ENCODE measurements at regions not wholly inside any gene's neighbourhood (a gene's known extent, or its start where the extent isn't known, plus 50 kb on each side); places are given as distances from the start of the nearest gene placed in this dataset.

DNA sequence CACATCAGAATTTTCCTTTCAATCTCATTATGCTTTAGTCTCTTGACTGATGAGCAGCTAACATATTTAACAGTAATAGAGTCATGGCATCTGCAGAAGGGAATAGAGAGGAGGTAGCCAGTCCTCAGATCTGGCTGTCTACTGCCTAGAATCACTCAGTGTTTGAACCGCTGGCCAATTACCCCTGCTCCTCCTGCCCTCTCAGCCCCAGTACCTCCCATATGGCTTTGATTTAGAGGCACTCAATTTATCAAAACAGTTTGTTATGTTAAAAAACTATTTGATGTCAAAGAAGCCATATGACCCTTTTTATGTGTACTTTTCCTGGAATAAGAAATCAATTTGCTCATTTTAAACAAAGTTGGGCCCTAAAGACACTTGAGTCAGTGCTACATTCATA lies 355.2 kb downstream of the CMPK2 start:
- in situ Hi-C loops (cut with HindIII; ENCODE audit: low pct_unique_long_range_greater_than_20kb, low sequenced_read_pairs) (no loop called here), intact Hi-C loops (cut with micrococcal nuclease; ENCODE audit: unreplicated experiment) (no loop called here)
- no TSS peak for BruUV-seq (replicated peaks)
- TF ChIP-seq, protein P1, sequence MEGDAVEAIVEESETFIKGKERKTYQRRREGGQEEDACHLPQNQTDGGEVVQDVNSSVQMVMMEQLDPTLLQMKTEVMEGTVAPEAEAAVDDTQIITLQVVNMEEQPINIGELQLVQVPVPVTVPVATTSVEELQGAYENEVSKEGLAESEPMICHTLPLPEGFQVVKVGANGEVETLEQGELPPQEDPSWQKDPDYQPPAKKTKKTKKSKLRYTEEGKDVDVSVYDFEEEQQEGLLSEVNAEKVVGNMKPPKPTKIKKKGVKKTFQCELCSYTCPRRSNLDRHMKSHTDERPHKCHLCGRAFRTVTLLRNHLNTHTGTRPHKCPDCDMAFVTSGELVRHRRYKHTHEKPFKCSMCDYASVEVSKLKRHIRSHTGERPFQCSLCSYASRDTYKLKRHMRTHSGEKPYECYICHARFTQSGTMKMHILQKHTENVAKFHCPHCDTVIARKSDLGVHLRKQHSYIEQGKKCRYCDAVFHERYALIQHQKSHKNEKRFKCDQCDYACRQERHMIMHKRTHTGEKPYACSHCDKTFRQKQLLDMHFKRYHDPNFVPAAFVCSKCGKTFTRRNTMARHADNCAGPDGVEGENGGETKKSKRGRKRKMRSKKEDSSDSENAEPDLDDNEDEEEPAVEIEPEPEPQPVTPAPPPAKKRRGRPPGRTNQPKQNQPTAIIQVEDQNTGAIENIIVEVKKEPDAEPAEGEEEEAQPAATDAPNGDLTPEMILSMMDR (IDR thresholded peaks at IDR 0.05) = no peak
- TF ChIP-seq, protein P2, sequence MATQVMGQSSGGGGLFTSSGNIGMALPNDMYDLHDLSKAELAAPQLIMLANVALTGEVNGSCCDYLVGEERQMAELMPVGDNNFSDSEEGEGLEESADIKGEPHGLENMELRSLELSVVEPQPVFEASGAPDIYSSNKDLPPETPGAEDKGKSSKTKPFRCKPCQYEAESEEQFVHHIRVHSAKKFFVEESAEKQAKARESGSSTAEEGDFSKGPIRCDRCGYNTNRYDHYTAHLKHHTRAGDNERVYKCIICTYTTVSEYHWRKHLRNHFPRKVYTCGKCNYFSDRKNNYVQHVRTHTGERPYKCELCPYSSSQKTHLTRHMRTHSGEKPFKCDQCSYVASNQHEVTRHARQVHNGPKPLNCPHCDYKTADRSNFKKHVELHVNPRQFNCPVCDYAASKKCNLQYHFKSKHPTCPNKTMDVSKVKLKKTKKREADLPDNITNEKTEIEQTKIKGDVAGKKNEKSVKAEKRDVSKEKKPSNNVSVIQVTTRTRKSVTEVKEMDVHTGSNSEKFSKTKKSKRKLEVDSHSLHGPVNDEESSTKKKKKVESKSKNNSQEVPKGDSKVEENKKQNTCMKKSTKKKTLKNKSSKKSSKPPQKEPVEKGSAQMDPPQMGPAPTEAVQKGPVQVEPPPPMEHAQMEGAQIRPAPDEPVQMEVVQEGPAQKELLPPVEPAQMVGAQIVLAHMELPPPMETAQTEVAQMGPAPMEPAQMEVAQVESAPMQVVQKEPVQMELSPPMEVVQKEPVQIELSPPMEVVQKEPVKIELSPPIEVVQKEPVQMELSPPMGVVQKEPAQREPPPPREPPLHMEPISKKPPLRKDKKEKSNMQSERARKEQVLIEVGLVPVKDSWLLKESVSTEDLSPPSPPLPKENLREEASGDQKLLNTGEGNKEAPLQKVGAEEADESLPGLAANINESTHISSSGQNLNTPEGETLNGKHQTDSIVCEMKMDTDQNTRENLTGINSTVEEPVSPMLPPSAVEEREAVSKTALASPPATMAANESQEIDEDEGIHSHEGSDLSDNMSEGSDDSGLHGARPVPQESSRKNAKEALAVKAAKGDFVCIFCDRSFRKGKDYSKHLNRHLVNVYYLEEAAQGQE (IDR thresholded peaks at IDR 0.05; ENCODE audit: insufficient read depth in 1 of 2, low read depth in 2 of 2, low read length in 1 of 2) = no peak
- TF ChIP-seq POLR2AphosphoS5 (IDR thresholded peaks at IDR 0.05; ENCODE audit: low read depth, low read length) = no peak
- no peak for DNase-seq (ENCODE audit: low read depth, low spot score)
- Histone ChIP-seq H3K4me1 (ENCODE audit: control insufficient read depth, insufficient read depth, low read length) (no peaks in the 10 kb centered on the region), H3K36me3 (ENCODE audit: control insufficient read depth, insufficient read depth, low read length) (no peaks in the 10 kb centered on the region; the same call in 1 of the 2 replicates), H3K27ac (ENCODE audit: low read length) (no peak overlapping the region), H3K4me3 (ENCODE audit: low read depth in 2 of 2, low read length in 2 of 2) (no peak overlapping the region), H3K9me3 (ENCODE audit: control insufficient read depth, insufficient read depth, low read depth, low read length) (no peaks in the 10 kb centered on the region), H3K27me3 (ENCODE audit: control insufficient read depth, insufficient read depth, low read length) (no peaks in the 10 kb centered on the region)
- ChIA-PET CTCF (no interaction called here), POLR2A (no interaction called here)
- ATAC-seq = no peak

DNA sequence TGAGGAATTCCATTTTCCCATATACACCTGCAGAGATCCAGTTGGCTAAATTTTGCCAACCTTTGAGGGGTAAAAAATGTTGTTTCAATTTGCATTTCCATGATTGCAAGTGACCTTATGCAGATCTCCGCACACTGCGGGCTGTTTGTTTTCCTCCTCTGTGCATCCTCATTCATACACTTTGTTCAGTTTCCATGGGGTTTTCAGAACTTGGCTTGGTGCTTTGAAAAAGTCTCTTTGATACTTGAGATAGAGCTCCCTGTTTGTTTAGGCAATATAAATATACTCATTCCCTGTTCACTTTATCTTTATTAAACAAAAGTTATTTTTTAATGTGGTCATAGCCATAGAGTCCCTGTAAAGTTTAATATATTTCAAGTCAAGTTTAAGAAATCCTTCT lies 353.1 kb downstream of the CMPK2 start:
- no peaks in the 10 kb centered on the region for H3K27me3 ChIP-seq (ENCODE audit: control insufficient read depth, insufficient read depth, low read length)
- BruUV-seq (replicated peaks) = no TSS peak

GRCh38 chr2:6516674-6517073 lies 349.0 kb downstream of the CMPK2 start:
- CTCF ChIA-PET = no interaction called here
- H3K4me1 ChIP-seq (ENCODE audit: control insufficient read depth, insufficient read depth, low read length) = no peaks in the 10 kb centered on the region

More for the DNA sequence above, 353.1 kb downstream of the CMPK2 start:
- H3K4me1 ChIP-seq (ENCODE audit: control insufficient read depth, insufficient read depth, low read length) = no peaks in the 10 kb centered on the region
- intact Hi-C loops (cut with micrococcal nuclease; ENCODE audit: unreplicated experiment) (no loop called here), in situ Hi-C loops (cut with HindIII; ENCODE audit: low pct_unique_long_range_greater_than_20kb, low sequenced_read_pairs) (no loop called here)
- H3K36me3 ChIP-seq (ENCODE audit: control insufficient read depth, insufficient read depth, low read length) = no peaks in the 10 kb centered on the region; the same call in 1 of the 2 replicates
- ATAC-seq (no peak), DNase-seq (ENCODE audit: low read depth, low spot score) (no peak)
- no peak for TF ChIP-seq TCF7L2 (IDR thresholded peaks at IDR 0.05; ENCODE audit: low read depth, low read length)
- H3K4me3 ChIP-seq (ENCODE audit: low read depth in 2 of 2, low read length in 2 of 2) = no peak overlapping the region
- CTCF ChIA-PET = no interaction called here
- POLR2A ChIA-PET = no interaction called here
- no peak overlapping the region for H3K27ac ChIP-seq (ENCODE audit: low read length)
- no peaks in the 10 kb centered on the region for H3K9me3 ChIP-seq (ENCODE audit: control insufficient read depth, insufficient read depth, low read depth, low read length)

More at GRCh38 chr2:6516674-6517073, 349.0 kb downstream of the CMPK2 start:
- no TSS peak for BruUV-seq (replicated peaks)
- no peaks in the 10 kb centered on the region for H3K36me3 ChIP-seq (ENCODE audit: control insufficient read depth, insufficient read depth, low read length)
- no peak overlapping the region for H3K27ac ChIP-seq (ENCODE audit: low read length)
- ATAC-seq (no peak), DNase-seq (ENCODE audit: low read depth, low spot score) (no peak)
- in situ Hi-C loops (cut with HindIII; ENCODE audit: low pct_unique_long_range_greater_than_20kb, low sequenced_read_pairs) (no loop called here), intact Hi-C loops (cut with micrococcal nuclease; ENCODE audit: unreplicated experiment) (no loop called here)
- H3K4me3 ChIP-seq (ENCODE audit: low read depth in 2 of 2, low read length in 2 of 2) = no peak overlapping the region
- H3K9me3 ChIP-seq (ENCODE audit: control insufficient read depth, insufficient read depth, low read depth, low read length) = no peaks in the 10 kb centered on the region
- POLR2A ChIA-PET = no interaction called here
- H3K27me3 ChIP-seq (ENCODE audit: control insufficient read depth, insufficient read depth, low read length) = no peaks in the 10 kb centered on the region
- TF ChIP-seq POLR2AphosphoS5 (IDR thresholded peaks at IDR 0.05; ENCODE audit: low read depth, low read length) (no peak), SIN3A (IDR thresholded peaks at IDR 0.05; ENCODE audit: borderline replicate concordance, insufficient read depth, low read depth, low read length) (no peak), TCF7L2 (IDR thresholded peaks at IDR 0.05; ENCODE audit: low read depth, low read length) (no peak)
- TF ChIP-seq, protein P1 (IDR thresholded peaks at IDR 0.05) = no peak
- TF ChIP-seq, protein P2 (IDR thresholded peaks at IDR 0.05; ENCODE audit: insufficient read depth in 1 of 2, low read depth in 2 of 2, low read length in 1 of 2) = no peak
